ENCODE measurements at regions not wholly inside any gene's neighbourhood (a gene's known extent, or its start where the extent isn't known, plus 50 kb on each side); places are given as distances from the start of the nearest gene placed in this dataset.

DNA sequence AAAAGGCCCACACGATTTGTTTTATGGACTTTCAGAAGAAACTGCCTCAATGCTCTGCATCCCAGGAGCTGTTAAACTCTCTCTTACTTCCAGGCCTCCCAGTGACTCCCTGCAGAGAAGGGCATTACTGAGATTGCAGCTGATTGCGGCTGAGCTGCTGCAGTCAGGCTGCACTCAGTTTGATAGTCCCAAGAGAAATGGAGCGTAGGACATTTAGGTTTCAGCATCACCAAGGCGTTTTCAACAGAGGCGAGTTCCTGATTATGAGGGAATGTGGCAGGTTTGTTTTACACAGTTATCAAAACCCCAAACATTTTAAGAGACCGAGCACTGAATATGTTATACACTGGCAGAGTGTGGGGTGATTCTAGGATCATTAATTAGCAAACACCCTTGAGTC lies 145.6 kb downstream of the TBX18 start:
- TF ChIP-seq, protein P1, sequence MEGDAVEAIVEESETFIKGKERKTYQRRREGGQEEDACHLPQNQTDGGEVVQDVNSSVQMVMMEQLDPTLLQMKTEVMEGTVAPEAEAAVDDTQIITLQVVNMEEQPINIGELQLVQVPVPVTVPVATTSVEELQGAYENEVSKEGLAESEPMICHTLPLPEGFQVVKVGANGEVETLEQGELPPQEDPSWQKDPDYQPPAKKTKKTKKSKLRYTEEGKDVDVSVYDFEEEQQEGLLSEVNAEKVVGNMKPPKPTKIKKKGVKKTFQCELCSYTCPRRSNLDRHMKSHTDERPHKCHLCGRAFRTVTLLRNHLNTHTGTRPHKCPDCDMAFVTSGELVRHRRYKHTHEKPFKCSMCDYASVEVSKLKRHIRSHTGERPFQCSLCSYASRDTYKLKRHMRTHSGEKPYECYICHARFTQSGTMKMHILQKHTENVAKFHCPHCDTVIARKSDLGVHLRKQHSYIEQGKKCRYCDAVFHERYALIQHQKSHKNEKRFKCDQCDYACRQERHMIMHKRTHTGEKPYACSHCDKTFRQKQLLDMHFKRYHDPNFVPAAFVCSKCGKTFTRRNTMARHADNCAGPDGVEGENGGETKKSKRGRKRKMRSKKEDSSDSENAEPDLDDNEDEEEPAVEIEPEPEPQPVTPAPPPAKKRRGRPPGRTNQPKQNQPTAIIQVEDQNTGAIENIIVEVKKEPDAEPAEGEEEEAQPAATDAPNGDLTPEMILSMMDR (IDR thresholded peaks at IDR 0.05 in 4 of 5, conservative IDR thresholded peaks at IDR 0.05 in 1 of 5): no peak
- TF ChIP-seq POLR2A (IDR thresholded peaks at IDR 0.05): no peak
